ENCODE measurements at regions not wholly inside any gene's neighbourhood (a gene's known extent, or its start where the extent isn't known, plus 50 kb on each side); places are given as distances from the start of the nearest gene placed in this dataset.

- ChIA-PET CTCF (no interaction called here), POLR2A (no interaction called here)
- H3K4me3 ChIP-seq (ENCODE audit: low read depth, low read length), result no peak overlapping the region
- DNase-seq (ENCODE audit: low read depth, low spot score), result no peak
- no peak for TF ChIP-seq CTCF (IDR thresholded peaks at IDR 0.05; ENCODE audit: insufficient read depth, low read length, missing control alignments)
These were observed 122.6 kb upstream of the FERMT1 start for GRCh38 chr20:6245436-6245835.

DNA sequence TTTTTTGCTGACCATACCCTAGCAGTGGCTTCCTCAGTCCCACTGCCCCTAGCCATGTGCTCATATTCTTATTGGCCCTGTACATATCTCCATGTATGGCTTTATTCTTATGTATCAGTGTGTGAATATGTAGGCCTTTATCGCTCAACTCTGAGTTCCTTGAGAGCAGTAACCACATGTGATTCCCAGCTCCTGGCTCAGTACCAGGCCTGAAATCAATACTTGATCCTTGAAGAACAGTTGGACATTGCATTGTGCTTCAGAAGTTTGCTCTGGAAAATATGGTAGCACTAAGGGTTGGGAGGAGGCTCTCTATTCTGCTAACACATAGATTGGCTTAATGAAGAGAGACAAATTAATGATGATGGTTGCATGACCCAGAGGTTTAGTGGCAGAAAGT is 118.8 kb upstream of the FERMT1 start:
- no peak for DNase-seq (ENCODE audit: low read depth, low spot score)
- POLR2A ChIA-PET, result no interaction called here
- H3K4me3 ChIP-seq (ENCODE audit: low read depth, low read length), result no peak overlapping the region
- TF ChIP-seq CTCF (IDR thresholded peaks at IDR 0.05; ENCODE audit: insufficient read depth, low read length, missing control alignments), result no peak
- CTCF ChIA-PET, result no interaction called here

- CTCF ChIA-PET, result no interaction called here
- POLR2A ChIA-PET, result no interaction called here
- no peak for TF ChIP-seq CTCF (IDR thresholded peaks at IDR 0.05; ENCODE audit: insufficient read depth, low read length, missing control alignments)
- H3K4me3 ChIP-seq (ENCODE audit: low read depth, low read length), result no peak overlapping the region
- DNase-seq (ENCODE audit: low read depth, low spot score), result no peak
These were observed 117.2 kb upstream of the FERMT1 start for GRCh38 chr20:6240059-6240458.

GRCh38 chr20:6238421-6238820 is 115.6 kb upstream of the FERMT1 start:
- CTCF ChIA-PET, result no interaction called here
- TF ChIP-seq CTCF (IDR thresholded peaks at IDR 0.05; ENCODE audit: insufficient read depth, low read length, missing control alignments), result no peak
- POLR2A ChIA-PET, result no interaction called here
- no peak for DNase-seq (ENCODE audit: low read depth, low spot score)
- no peak overlapping the region for H3K4me3 ChIP-seq (ENCODE audit: low read depth, low read length)

DNA sequence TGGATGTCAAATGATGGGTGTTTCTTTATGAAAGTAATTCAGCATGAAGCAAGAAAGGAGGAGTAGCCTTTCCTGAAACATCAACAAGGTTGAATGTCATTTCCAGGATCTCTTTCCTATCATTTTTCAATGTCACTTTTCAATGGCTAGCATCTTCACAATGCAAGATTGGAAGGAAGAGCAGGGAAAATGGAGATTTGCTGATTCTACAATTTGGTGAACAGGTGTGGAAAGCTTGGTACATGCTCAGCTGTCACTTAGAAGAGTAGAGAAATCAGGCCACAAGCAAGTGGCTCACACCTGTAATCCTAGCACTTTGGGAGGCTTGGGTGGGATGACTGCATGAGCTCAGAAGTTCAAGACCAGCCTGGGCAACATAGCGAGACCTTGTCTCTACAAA is 112.7 kb upstream of the FERMT1 start:
- H3K4me3 ChIP-seq (ENCODE audit: low read depth, low read length), result no peak overlapping the region
- POLR2A ChIA-PET, result no interaction called here
- no peak for TF ChIP-seq CTCF (IDR thresholded peaks at IDR 0.05; ENCODE audit: insufficient read depth, low read length, missing control alignments)
- no peak for DNase-seq (ENCODE audit: low read depth, low spot score)
- CTCF ChIA-PET, result no interaction called here

- ChIA-PET POLR2A (no interaction called here), CTCF (no interaction called here)
- TF ChIP-seq CTCF (IDR thresholded peaks at IDR 0.05; ENCODE audit: insufficient read depth, low read length, missing control alignments), result no peak
- DNase-seq (ENCODE audit: low read depth, low spot score), result no peak
- no peak overlapping the region for H3K4me3 ChIP-seq (ENCODE audit: low read depth, low read length)
These were observed 109.6 kb upstream of the FERMT1 start for GRCh38 chr20:6232436-6232835.

Data from AG04449 (cell line).